ENCODE measurements at regions not wholly inside any gene's neighbourhood (a gene's known extent, or its start where the extent isn't known, plus 50 kb on each side); places are given as distances from the start of the nearest gene placed in this dataset.
"Not testable (repeated sequence)": the region's sequence is repeated elsewhere in the genome, so short reads cannot be mapped to it uniquely, and the experiment has no call there.

DNA sequence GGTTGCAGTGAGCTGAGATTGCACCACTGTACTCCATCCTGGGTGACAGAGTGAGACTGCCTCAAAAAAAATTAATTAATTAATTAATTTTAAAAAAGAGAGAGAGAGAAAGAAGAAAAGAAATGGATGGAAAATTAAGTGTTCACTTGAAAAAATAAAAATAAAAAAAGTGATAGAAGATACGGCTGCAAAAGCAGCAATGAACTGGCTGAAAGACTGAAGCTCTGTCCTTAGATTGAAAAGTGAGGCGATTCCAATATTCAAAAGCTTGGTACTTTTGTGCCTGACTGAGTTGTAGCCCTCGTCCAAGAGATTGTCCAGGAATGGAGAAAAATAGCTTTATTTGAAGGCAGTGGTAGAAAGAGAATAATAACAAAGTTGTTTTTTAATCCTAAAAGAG is 154.6 kb downstream of the ADSS2 start:
- no peak for DNase-seq (ENCODE audit: low spot score)

DNA sequence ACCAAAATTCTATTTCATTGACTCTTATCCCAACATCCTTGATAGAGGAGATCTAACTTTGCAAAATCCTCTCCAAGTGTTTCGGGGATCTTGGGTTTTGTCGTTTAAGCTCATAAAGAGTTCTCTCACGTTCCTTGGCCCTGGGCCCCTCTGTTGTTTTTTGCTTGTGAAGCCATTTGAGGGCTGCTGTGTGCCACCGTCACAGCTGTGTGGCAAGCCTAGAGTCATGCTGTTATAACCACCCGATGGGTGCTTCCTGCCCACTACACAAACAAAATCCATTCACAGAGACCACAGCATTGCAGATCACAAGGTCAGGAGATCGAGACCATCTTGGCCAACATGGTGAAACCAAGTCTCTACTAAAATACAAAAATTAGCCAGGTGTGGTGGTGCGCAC is 154.1 kb downstream of the ADSS2 start:
- DNase-seq (ENCODE audit: low spot score): no peak

GRCh38 chr1:244300029-244300375 is 151.7 kb downstream of the ADSS2 start:
- DNase-seq (ENCODE audit: low spot score): not testable (repeated sequence)

GRCh38 chr1:244301595-244302130 is 150.0 kb downstream of the ADSS2 start:
- no peak for DNase-seq (ENCODE audit: low spot score)

- no peak for DNase-seq (ENCODE audit: low spot score)
Measured at GRCh38 chr1:244302876-244303609, 148.7 kb downstream of the ADSS2 start.

- DNase-seq (ENCODE audit: low spot score): no peak
Measured at GRCh38 chr1:244303610-244303969, 148.1 kb downstream of the ADSS2 start.

- no peak for DNase-seq (ENCODE audit: low spot score)
Measured at GRCh38 chr1:244304156-244304555, 147.6 kb downstream of the ADSS2 start.

DNA sequence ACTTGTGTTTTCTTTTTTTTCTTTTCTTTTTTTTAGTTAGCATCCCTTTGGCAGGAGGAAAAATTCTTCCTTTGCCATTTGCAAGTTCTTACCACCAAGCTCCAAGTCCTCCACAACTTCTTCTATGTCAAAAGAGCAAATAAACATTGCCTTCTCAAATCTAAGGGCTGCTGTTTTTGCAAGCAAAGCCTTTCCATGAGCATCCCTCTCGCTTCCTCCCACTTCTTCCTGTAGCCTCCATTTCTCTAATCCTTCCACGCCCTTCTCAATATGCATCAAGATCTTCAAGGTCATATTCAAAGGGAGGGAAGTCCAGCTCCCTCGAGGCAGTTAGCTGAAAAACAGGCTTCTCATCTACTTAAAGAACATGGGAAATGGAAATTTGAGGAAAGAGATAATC is 147.1 kb downstream of the ADSS2 start:
- no peak for DNase-seq (ENCODE audit: low spot score)

DNA sequence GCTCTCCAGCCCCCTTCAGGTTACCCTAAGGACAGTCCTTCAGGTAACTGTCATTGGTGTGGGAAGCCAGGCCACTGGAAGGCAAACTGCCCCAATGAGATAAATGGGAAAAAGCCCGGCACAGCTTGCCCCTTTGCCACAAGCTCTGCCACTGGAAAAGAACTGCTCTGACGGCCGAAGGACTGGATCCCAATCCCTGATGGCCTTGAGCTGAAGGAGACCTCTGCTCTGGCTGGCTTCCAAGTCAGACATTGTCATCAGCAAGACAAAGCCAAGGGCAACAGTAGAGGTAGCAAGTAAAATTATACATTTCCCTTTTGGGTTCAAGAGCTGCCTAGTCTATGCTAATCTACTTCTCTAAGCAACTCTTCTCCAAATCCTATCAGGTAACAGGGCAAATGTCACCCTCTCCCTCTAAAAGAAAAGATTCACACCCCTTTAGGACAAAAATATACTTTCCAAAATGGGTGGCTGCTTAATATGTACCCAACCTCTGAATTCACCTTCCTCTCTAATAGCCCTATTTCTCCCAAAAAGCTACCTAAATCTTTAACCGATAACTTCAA is 145.8 kb downstream of the ADSS2 start:
- DNase-seq (ENCODE audit: low spot score): no peak

DNA sequence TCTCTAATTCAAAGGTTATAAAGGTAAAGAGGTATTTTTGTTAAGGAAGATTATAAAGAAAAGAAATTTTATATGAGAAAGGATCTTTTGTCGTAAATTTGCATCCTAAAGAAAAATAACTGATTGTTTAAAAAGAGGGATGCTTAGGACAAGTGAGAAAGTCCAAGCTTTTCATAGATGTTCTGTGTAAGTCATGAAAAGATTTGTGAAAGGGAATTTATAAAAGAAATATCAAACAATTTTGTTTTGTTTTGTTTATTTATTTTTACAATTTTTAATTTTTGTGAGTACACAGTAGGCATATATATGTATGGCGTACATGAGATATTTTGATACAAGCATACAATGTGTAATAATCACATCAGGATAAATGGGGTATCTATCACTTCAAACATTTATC is 145.2 kb downstream of the ADSS2 start:
- DNase-seq (ENCODE audit: low spot score): no peak

DNA sequence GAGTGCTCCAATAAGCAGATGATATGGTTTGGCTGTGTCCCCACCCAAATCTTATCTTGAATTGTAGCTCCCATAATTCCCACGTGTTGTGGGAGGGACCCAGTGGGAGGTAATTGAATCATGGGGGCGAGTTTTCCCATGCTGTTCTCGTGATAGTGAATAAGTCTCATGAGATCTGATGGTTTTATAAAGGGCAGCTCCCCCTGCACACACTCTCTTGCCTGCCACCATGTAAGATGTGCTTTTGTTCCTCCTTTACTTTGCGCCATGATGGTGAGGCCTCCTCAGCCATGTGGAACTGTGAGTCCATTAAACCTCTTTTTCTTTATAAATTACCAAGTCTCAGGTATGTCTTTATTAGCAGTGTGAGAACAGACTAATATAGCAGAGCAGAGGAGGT is 142.5 kb downstream of the ADSS2 start:
- DNase-seq (ENCODE audit: low spot score): not testable (repeated sequence)

DNA sequence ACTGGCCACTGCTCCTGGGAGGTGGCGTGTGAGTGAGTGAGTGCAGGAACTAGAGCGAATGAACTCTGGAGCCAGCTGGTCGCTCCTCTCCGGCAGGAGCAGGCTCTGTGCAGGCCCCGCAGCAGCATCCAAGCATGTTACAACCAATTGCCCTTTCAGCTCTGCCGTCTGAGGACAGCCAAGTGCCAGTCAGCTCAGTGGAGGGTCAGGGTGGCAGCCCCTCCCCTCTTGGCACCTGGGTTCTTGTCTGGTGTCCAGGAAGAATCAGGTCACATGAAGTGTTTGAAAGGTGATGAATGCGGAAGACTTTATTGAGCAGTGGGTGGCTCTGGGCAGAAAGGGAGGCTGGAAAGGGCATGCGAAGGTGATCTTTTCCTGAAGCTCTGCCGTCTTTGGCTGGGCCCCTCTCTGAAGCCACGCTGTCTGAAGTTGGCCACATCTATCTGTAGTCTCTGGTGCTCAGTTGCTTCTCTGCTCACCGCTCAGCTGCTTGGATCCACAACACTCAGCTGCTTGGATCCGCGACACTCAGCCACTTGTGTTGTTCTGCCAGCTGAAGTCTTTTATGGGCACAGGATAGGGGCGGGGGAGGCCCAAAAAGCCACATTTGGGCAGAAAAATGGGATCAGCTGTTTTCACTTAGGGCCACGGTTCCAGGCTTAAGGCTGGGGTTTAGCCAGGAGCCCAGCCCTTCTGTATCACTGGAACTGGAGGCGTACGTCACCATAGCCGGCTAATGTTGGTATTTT is 139.8 kb downstream of the ADSS2 start:
- peak; percentile 45 for DNase-seq (ENCODE audit: low spot score)

GRCh38 chr1:244313346-244313745 is 138.4 kb downstream of the ADSS2 start:
- DNase-seq (ENCODE audit: low spot score): no peak

DNA sequence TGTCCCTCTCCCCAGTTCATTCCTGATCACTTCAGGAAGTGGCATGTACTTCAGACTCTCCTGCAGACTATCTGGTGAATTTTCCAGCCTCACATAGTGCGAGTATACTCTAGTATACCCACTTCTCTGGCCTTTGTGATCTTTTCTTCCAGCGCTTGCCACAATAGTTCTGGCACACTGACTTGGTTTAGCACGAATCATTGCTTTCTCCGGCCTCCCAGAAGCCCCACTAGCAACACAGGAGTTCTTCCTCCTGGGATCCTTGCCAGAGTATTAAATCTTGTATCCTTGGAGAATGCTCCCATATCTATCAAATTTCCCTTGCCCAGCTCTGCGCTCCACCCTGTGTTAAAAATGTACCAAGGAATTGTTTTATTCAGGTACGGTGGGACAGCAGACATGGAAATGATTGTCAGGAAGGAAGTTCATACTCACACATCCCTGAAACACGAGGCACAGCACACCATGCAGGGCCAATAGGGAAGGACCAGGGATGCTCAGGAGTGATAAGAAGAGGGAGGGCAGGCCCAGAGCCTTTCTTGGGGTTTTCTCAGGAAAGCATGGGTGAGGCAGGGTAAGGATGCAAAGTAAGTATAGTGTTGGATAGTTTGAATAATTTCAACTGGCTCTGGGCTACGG is 136.7 kb downstream of the ADSS2 start:
- no peak for DNase-seq (ENCODE audit: low spot score)

DNA sequence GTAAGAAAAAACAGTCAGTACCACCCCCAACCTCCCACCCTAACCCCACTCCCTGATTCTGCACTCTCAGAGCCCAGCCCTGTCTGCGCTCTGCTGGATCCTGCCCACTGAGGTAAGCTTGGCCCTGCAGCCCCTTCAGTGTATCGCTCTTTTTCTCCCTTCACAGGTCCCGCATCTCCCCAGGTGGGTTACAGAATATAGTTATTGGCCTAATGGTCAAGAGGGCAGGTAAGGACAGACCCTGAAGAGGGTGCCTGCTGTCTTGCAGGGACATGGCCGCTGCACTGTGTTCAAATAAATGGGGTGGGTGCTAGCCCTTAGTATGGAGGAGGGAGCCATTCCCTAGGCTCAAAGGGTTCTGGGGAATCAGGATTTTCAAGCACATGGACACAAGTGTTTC is 135.7 kb downstream of the ADSS2 start:
- no peak for DNase-seq (ENCODE audit: low spot score)

GRCh38 chr1:244316407-244316806 is 135.3 kb downstream of the ADSS2 start:
- DNase-seq (ENCODE audit: low spot score): no peak

- DNase-seq (ENCODE audit: low spot score): no peak
Measured at GRCh38 chr1:244316986-244317655, 134.6 kb downstream of the ADSS2 start.

DNA sequence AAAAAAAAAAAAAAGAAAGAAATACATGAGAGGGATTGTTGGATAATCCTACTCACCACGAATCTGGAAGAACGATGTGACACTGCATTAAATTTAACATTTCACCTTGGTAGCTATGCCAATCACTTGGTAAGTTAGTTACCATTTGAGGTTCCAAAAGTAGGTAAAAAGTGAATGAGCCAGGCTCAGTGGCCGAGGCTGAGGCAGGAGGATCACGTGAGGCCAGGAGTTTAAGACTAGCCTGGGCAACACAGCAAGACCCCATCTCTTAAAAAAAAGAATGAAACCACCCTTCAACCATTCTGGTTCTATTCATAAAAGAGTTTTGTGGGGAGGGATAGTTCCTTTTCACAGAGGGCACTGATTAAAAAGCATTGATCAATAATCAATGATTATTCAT is 133.6 kb downstream of the ADSS2 start:
- no peak for DNase-seq (ENCODE audit: low spot score)

- DNase-seq (ENCODE audit: low spot score): no peak
Measured at GRCh38 chr1:244318512-244318911, 133.2 kb downstream of the ADSS2 start.

DNA sequence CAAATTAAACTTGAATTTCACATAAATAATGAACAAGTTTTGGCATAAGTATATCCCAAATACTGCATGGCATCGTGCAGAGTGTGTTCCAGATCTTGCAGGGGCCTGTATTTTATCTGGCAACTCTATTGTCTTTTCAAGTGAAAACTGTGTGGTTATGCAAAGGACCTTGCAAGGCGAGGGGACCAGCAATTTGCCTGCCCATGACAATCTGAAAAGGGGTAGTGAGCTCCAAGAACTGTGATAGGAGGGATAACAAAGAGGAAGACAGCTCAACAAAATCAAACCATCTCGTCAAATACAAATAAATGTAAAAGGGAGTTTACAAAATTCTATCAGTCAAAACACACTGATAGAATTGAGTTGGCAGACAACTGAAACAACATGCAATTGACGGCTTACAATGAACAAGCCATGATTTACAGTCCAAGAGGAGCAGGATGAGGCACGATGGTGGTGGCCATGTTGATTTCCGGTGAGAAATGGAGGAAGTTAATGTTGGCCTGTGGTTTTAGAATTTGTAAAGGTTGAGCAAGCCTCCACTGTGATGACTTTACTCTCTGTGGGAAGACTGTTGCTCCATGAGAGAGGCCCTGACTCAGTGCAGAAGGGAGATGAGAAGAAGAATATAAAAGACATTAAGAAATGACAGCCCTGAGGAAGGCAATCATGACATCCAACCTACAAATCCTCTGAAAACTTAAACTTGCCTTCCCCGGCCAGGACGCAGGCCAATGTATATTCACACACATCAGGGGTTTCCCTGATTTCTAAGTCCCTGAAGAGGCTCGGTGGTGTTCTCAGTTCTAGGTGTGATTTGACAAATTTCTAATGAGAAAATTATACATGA is 132.2 kb downstream of the ADSS2 start:
- DNase-seq (ENCODE audit: low spot score): peak; percentile 49

GRCh38 chr1:244322181-244322580 is 129.5 kb downstream of the ADSS2 start:
- DNase-seq (ENCODE audit: low spot score): no peak

Data from Ammon's horn (tissue), 1 donor.